ENCODE measurements at regions not wholly inside any gene's neighbourhood (a gene's known extent, or its start where the extent isn't known, plus 50 kb on each side); places are given as distances from the start of the nearest gene placed in this dataset.

DNA sequence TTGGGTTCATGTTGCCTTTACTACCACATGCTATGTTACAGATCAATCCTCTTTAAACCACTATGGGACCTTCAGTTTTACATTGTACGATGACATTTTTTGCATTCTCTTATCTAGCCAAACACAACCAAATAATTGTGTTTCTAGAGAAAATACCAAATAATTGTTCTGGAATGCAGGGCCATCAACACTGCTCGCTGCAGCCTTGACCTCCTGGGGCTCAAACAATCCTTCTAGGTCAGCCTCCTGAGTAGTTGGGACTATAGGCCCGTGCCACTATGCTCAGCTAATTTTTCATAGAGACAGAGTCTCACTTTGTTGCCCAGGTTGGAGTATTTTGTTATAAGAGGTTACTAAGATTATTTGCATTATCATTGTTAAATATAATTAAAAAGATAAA is 237.5 kb upstream of the PMFBP1 start:
- TF ChIP-seq, protein P1, sequence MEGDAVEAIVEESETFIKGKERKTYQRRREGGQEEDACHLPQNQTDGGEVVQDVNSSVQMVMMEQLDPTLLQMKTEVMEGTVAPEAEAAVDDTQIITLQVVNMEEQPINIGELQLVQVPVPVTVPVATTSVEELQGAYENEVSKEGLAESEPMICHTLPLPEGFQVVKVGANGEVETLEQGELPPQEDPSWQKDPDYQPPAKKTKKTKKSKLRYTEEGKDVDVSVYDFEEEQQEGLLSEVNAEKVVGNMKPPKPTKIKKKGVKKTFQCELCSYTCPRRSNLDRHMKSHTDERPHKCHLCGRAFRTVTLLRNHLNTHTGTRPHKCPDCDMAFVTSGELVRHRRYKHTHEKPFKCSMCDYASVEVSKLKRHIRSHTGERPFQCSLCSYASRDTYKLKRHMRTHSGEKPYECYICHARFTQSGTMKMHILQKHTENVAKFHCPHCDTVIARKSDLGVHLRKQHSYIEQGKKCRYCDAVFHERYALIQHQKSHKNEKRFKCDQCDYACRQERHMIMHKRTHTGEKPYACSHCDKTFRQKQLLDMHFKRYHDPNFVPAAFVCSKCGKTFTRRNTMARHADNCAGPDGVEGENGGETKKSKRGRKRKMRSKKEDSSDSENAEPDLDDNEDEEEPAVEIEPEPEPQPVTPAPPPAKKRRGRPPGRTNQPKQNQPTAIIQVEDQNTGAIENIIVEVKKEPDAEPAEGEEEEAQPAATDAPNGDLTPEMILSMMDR (IDR thresholded peaks at IDR 0.05; ENCODE audit: poor library complexity, severe bottlenecking): no peak
- TF ChIP-seq POLR2AphosphoS5 (IDR thresholded peaks at IDR 0.05) (no peak), TAF1 (IDR thresholded peaks at IDR 0.05; ENCODE audit: low read depth) (no peak)
- TF ChIP-seq, protein P2, sequence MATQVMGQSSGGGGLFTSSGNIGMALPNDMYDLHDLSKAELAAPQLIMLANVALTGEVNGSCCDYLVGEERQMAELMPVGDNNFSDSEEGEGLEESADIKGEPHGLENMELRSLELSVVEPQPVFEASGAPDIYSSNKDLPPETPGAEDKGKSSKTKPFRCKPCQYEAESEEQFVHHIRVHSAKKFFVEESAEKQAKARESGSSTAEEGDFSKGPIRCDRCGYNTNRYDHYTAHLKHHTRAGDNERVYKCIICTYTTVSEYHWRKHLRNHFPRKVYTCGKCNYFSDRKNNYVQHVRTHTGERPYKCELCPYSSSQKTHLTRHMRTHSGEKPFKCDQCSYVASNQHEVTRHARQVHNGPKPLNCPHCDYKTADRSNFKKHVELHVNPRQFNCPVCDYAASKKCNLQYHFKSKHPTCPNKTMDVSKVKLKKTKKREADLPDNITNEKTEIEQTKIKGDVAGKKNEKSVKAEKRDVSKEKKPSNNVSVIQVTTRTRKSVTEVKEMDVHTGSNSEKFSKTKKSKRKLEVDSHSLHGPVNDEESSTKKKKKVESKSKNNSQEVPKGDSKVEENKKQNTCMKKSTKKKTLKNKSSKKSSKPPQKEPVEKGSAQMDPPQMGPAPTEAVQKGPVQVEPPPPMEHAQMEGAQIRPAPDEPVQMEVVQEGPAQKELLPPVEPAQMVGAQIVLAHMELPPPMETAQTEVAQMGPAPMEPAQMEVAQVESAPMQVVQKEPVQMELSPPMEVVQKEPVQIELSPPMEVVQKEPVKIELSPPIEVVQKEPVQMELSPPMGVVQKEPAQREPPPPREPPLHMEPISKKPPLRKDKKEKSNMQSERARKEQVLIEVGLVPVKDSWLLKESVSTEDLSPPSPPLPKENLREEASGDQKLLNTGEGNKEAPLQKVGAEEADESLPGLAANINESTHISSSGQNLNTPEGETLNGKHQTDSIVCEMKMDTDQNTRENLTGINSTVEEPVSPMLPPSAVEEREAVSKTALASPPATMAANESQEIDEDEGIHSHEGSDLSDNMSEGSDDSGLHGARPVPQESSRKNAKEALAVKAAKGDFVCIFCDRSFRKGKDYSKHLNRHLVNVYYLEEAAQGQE (IDR thresholded peaks at IDR 0.05; ENCODE audit: borderline replicate concordance): no peak
